Suppressor macrophage treated with lipopolysaccharide for 4 hours (primary cell): ENCODE measurements at regions not wholly inside any gene's neighbourhood (a gene's known extent, or its start where the extent isn't known, plus 50 kb on each side); places are given as distances from the start of the nearest gene placed in this dataset.

Source experiments
- DNase-seq: peaks from one replicate; pipeline ENCODE4 v3.0.0-alpha.2; 2020

GRCh38 chr2:105150231-105150630, 91.3 kb upstream of the GPR45 start:
- DNase-seq = no peak

GRCh38 chr2:105154119-105154818, 87.3 kb upstream of the GPR45 start:
- no peak for DNase-seq

- no peak for DNase-seq
Observed at GRCh38 chr2:105156166-105156565, 85.4 kb upstream of the GPR45 start.

- no peak for DNase-seq
Observed at GRCh38 chr2:105158002-105158401, 83.5 kb upstream of the GPR45 start.

- no peak for DNase-seq
Observed at GRCh38 chr2:105166688-105167087, 74.9 kb upstream of the GPR45 start.

- DNase-seq = no peak
Observed at GRCh38 chr2:105168543-105168942, 73.0 kb upstream of the GPR45 start.

GRCh38 chr2:105175231-105175630, 66.3 kb upstream of the GPR45 start:
- DNase-seq = no peak

- DNase-seq = no peak
Observed at GRCh38 chr2:105176429-105176828, 65.1 kb upstream of the GPR45 start.

- DNase-seq = no peak
Observed at GRCh38 chr2:105177008-105177407, 64.5 kb upstream of the GPR45 start.

GRCh38 chr2:105177536-105178254, 63.8 kb upstream of the GPR45 start:
- no peak for DNase-seq

- DNase-seq = peak; percentile 63
Observed at GRCh38 chr2:105179469-105180372, 61.8 kb upstream of the GPR45 start.

- DNase-seq = no peak
Observed at GRCh38 chr2:105180491-105180972, 61.0 kb upstream of the GPR45 start.

- no peak for DNase-seq
Observed at GRCh38 chr2:105181282-105181681, 60.3 kb upstream of the GPR45 start.

- no peak for DNase-seq
Observed at GRCh38 chr2:105183555-105184323, 57.8 kb upstream of the GPR45 start.

- DNase-seq = no peak
Observed at GRCh38 chr2:105184420-105184819, 57.1 kb upstream of the GPR45 start.

- DNase-seq = no peak
Observed at GRCh38 chr2:105186967-105187498, 54.5 kb upstream of the GPR45 start.

GRCh38 chr2:105187531-105187930, 54.0 kb upstream of the GPR45 start:
- DNase-seq = no peak

- DNase-seq = no peak
Observed at GRCh38 chr2:105188343-105188742, 53.2 kb upstream of the GPR45 start.
